ENCODE measurements at regions not wholly inside any gene's neighbourhood (a gene's known extent, or its start where the extent isn't known, plus 50 kb on each side); places are given as distances from the start of the nearest gene placed in this dataset.
"Not testable (repeated sequence)": the region's sequence is repeated elsewhere in the genome, so short reads cannot be mapped to it uniquely, and the experiment has no call there.

DNA sequence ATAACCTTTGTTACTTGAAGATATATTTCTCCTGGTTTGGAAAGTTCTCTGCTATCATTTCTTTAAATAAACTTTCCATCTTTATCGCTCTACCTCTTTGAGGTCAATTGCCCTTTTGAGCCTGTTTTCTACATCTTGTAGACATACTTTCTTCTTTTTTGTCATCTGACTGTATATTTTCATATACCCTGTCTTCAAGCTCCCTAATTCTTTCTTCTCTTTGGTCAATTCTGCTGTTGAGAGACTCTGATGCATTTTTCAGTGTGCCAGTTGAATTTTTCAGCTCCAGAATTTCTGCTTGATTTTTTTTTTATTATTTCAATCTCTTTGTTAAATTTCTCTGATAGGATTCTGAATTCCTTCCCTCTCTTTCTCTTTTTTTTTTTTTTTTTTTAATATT, 511.2 kb upstream of the GRAMD2B start:
- DNase-seq = no peak

DNA sequence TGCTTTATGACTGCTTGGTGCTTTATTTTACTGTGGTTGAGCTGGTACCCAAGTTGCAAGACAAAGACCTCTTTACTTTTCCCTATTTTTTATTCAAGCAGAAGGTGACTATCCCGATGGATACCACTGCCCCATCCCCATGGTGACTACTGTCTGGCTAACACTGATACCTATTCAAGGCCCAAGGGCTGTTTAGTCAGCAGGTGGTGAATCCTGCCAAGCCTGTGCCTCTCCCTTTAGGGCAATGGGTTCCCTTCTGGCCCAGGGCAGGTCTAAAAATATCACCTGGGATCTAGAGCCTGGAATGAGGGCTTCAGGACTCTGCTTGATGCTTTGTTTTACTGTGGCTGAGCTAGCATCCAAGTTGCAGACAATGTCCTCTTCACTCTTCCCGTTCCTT, 510.0 kb upstream of the GRAMD2B start:
- no peak for DNase-seq

DNA sequence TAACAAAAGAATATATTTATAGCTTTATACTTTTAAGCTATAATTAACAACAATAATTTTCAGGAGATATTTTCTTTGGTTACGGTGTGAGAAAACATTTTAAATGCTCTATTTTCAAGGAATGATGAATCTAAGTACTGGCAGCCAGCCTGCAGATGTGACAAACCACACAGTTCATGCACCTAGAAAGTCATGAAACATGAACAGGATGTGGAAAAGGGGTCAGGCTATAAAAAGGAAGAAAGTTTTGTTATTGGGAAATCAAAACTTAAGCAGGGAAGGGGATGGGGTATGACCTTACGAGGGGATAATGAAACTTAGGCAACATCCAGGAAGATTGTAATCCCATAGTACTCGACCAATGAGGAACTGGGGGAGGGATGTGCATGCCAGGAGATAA, 508.7 kb upstream of the GRAMD2B start:
- DNase-seq = no peak

DNA sequence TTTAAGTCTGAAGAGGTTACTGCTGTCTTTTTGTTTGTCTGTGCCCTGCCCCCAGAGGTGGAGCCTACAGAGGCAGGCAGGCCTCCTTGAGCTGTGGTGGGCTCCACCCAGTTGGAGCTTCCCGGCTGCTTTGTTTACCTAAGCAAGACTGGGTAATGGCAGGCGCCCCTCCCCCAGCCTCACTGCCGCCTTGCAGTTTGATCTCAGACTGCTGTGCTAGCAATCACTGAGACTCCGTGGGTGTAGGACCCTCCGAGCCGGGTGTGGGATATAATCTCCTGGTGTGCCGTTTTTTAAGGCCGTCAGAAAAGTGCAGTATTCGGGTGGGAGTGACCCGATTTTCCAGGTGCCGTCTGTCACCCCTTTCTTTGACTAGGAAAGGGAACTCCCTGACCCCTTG, 499.3 kb upstream of the GRAMD2B start:
- not testable (repeated sequence) for DNase-seq

DNA sequence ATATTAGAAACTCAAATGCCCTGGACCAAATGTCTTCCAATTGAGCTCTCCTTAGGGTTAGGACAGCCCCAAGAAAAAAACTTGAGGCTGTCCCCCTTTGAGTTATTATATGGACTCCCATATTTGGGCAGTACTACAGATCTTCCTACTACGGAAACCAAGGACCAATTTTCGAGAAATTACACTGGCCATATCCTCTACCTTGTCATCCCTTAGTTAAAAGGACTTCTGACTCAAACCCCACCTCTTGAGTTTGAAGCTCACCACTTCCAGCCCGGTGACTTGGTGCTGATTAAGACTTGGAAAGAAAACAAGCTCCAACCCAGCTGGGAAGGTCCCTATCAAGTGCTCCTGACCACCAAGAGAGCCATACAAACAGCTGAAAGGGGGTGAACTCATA, 497.0 kb upstream of the GRAMD2B start:
- DNase-seq = no peak

DNA sequence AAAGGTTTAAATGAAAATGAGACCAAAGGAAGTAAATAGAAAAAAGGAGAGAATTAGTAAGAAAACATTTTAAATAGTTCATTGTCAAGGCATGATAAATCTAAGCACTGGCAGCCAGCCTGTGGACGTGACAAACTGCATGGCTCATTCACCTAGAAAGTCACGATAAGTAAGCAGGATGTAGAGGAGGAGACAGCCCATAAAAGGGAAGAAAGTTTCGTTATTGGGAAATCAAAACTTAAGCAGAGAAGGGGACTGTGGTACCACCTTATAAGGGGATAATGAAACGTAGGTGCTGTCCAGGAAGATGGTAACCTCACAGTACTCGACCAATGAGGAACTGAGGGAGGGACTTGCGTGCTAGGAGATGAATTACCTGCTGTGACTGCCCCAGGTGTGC, 494.5 kb upstream of the GRAMD2B start:
- DNase-seq = no peak

DNA sequence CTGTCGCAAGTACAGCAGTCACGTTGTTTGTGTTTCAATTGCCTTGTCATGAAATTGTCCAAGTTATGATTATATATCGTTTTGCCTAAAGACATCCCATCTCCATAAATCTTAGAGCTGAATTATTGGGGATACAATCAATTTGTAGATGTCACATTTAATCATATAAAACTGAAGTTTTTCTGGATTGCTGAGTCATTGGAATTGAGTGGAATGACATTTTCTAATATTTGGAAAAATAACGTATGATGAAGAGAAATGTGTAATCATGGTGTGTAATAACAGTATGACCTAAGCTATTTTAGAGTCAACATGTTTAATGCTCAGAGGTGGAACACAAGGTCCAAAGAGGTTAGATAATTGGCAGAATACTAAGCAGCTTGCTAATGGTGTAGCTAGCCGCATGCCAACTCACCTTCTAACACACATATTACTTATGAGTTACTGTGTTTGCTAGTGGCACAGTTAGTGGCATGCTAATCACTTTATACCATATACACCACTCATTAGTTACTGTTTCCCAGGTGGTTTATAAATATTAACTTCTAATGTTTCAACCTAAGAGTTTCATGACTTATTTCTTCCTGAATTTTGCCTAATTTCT, 473.1 kb upstream of the GRAMD2B start:
- DNase-seq = no peak

DNA sequence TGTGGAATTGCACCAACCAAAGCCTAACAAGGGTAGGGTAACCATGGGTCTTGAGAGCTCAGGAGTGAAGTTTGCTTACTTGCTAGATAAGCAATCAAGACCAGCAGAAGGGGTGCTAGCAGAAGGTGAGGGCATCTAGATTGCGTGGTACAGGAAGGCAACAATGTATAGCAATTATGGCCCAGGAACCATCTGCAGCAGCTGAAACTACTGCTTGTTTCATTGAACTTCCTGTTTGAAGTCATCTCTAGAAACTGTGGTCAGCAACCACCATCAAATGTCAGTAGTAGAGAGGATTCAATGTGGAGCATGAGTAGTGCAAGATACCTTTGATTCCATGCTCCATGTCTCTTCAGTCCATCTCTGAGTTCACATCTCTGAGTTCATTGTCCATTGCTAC, 462.1 kb upstream of the GRAMD2B start:
- no peak for DNase-seq

DNA sequence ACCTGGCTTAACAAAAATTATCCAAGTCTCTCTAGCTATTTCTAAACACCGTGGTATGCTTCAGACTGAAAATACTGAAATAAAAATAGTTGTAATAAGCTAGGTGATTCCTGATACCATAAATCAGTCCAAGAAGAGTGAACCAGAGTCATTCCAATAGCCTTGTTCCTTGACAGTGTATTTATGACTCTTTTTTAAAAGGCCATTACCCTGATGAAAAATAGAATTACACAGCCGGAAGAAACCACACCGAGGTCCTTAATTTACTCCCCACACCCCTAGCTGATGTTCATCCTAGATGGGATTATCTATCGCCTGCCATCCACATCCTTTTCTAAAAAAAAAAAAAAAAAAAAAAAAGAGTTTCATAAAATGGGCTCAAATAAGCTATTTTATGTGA, 457.6 kb upstream of the GRAMD2B start:
- DNase-seq = no peak

DNA sequence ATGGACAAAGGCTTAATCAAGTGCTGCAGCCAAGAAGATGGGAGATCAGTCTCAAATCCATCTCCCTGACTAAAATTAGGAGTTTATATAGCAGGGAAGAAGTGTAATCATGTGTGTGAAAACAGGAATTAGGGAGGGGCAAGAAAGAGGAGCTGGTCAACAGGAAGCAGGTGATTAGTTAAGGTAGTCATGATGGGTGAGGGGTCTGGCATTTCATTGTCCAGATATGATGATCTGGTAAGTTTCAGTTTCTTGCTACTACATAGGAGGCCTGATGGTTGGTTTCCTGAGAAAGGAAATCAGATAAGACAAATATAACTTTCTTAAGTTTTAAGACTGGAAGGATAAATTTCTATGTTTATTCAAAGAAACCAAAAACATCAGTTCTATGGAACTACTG, 455.6 kb upstream of the GRAMD2B start:
- no peak for DNase-seq

DNA sequence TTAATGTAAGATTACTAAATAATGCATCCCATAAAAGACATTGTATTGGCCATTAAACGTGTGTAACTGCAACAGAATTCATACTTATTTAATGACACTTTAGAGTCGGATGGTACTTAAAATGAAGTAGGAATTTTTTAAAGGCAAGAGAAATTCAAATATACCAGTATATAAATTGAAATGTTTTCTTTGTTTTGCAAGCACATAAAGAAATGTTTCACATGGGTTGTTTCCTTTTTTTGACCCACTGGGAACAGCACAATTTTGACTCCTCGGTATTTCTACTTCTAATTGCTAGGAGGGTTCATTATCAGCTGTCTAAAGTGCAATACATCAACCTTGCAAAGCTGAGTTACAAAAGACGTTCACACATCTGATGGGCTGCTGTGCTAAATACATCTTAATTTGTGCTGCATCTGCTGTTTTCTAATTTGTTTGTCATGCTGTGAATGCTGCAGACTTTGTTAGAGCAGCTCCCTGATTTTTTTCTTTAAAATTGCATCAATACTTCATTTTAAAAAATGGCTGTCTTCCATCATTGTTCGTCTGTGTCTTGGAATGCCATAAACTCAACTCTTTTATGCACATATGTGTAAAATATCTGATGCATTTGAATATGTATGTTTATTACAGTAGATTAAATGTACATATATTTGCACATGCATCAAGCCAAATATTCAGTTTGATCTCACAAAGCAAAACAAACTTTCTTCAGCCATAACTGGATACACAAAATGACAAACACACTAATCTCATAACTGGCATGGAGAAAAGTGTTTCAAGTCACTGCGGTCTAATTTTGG, 454.0 kb upstream of the GRAMD2B start:
- DNase-seq = no peak

DNA sequence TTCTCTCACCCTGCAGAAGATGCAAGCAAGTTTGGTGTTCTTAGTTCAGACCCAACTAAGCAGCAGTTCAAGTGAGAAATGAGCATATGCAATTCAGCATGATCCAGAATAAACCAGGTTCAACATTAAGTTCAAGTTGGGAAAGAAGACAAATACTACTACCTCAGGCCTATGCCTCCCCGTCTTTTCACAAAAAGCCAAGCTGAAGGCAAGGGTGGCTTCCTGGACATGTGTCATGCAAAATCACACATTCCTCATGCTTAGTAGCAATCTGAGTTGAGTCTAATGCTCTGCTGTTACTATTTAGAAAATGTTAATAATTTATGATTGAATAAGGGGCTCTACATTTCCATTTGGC, 453.4 kb upstream of the GRAMD2B start:
- DNase-seq = no peak

DNA sequence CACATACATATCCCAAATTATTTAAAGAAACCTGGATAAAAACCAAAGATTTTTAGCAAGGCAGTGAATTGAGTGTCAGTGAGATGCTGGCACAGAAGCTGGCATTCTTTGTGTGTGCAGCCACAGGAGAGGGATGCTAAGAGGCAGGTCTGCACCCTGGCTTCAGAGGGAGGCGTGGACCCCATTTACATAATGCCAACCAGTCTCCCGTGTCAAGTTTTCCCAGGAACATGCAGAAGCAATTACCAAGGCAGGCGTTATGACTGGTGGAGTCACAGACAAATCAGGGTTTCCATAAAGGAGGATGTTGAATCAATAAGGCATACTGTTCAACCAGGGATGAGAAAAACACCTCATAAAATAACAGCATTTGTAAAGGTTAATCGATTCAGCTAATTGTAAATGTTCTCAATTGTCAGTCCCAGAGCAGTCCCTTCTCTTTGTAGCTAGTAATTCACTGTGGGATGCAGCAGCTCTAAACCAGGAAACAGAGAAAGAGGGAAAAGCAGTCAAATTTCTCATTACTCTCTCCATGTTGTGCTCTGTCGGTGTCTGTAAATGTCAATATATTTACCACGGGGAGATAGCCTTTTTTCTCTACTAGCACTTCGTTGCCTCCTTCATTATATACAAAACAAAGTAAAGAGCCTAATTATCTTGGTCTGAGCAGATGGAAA, 452.4 kb upstream of the GRAMD2B start:
- DNase-seq = no peak

DNA sequence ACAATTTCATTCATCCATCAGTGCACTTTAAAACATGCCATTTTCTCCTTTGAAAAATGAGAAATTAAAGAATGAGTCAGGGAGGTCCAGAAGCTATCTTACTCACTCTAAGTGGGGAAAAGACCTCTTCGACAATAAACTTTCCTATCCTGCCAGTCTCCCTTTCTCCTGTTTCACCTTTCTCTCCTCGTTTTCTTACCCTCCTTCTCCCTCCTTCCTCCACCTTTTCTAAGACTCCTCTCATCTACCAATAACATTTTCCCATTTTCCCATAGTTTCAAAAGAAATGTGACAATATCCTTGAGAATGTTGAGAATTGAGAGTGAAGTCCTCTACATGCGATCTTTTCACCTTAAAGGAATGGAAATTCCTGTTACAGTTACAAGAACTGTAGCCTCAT, 450.5 kb upstream of the GRAMD2B start:
- DNase-seq = no peak

DNA sequence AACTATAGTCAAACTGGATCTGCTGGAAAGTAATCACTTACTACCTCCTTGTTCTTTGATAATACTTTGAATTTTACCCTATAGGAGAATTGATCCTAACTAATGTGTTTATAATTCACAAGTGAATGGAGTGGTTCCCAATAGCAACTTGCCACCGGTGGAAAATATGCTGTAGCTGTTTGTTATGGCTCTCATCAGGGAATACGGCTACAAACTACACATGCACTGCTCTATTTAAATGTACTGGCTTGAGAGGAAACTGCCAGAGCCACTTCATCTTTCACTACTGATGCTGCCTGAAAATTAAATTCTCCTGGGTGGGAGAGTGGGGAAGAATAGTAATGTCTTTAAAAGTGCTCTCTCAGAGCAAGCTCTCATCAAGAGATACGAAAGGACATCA, 448.5 kb upstream of the GRAMD2B start:
- no peak for DNase-seq

DNA sequence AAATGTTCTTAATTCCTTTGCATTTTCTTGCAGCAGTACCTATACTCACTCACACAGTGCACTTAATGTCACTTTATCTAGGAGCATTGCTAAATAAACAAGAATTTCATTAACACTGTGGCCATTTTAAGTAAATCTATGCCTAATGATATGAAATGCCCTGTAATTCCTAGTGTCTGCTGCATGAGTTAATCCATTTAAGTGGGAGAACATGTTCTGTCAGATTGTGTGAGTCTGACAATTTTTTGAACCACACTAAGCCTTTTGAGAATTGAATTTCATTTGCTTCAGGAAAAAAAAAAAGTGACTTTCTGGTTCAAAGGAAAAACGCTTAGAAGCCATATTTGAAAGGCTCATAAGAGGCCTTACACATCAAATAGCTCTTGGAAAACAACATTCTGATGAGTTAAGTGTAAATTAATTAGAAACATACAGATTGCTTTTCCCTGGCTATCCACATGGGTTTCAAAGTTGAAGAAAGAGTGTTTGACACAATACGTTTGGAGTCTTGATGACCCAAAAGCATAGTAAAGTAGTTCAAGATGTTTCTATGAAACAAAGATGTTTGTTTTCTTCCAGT, 446.7 kb upstream of the GRAMD2B start:
- no peak for DNase-seq

DNA sequence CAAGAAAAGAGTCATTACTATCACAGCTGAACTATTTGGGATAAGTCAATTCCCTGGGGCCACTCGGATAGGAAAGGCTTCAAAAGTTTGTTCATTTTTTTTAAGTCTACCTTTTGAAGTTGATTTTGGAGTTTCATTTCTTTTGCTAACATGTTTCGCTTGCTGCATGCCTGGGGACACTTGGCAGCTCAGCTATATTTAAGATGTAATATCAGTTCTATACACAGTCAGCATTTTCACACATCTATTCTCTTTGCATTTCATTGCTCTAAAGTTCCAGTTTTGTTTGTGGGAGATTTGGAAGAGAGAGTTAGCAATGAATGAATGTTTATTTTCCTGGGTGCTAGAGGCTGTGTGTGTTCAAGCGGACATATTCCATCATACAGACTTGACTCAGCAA, 445.2 kb upstream of the GRAMD2B start:
- DNase-seq = no peak

DNA sequence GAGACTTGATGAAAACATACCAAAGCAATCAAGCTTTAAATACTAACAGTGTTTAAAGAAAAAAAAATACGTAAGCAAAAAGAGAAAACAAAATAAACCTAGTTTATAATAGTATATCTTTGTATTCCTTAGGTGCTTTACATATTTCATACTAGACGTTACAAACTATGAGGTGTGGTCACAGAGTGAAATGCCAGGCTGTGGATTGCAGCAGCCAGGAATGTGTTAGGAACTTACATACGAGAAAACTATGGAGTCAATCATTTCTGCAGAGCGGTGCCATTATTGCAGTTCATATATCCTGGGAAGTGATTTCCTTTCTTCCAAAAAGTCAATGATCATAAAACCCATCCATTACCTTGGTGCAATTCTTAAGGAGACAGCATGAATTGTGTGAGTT, 443.6 kb upstream of the GRAMD2B start:
- no peak for DNase-seq

DNA sequence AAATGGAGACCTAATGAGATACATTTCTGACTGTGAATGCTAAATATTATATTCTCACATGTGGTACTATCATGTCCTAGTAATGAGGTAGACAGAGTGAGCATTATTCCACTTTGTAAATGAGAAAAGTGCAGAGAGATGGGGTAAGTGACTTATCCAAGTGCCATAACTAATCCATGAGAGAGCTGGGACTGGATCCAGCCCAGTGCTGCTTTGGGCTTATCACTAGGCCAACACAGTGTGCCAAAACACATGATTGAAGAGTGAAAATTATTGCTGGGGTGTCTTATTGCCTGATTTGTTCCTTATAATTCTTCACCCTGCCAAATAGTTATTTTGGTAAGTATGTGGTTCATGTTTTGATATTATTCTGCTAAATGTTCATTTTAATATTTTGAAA, 442.2 kb upstream of the GRAMD2B start:
- DNase-seq = no peak

DNA sequence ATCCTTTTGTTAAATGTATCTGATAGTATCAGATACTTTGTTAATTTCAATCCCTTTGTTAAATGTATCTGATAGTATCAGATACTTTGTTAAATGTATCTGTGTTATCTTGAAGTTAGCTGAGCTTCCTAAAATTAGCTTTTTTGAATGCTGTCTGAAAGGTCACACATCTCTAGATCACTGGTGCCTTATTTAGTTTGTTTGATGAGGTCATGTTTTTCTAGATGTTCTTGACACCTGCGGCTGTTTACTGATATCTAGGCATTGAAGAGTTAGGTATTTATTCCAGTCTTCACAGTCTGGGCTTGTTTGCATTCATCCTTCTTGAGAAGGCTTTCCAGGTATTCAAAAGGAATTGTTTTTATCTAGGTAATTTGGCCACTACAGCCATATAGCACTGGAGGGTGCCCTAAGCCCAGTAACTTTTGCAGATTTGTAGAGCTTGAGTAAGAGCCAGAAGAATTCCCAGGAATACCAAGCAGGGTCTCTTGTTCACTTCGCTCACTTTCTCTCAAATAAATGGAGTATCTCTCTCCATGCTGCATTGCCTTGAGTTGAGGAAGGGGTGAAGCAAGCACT, 435.4 kb upstream of the GRAMD2B start:
- no peak for DNase-seq

DNA sequence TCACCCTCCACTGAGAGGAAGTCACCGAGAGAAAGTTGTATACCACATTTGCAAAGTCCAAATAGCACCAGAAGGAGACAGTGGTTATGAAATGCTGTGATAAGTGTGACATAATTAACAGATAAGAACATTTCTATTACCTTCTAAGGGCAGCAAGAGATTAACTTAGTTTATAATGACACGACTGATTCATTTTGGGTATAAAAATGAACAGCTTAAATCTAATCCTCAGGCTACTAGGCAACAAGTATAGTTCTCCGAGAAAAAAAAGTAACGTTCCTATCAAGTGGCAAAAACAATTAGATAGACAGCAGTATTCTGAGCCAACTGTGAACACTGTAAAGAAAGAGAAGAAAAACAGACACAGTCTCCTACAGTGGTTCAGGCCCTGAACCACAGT, 431.2 kb upstream of the GRAMD2B start:
- DNase-seq = no peak

DNA sequence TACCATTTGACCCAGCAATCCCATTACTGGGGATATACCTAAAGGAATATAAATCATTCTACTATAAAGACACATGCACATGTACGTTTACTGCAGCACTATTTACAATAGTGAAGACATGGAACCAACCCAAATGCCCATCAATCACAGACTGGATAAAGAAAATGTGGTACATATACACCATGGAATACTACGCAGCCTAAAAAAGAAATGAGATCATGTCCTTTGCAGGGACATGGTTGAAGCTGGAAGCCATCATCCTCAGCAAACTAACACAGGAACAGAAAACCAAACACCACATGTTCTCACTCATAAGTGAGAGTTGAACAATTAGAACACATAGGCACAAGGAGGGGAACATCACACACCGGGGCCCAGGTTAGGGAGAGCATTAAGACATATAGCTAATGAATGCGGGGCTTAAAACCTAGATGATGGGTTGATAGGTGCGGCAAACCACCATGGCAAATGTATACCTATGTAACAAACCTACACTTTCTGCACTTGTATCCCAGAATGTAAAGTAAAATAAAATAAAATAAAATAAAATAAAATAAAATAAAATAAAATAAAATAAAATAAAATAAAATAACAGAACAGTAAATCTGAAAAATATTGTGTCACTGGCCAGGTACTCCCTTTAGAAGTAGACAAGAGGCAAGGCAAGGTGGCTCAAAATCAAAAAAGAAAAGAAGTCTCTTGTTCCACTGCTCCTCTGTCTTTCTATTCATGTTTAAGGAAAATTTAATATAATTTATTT, 423.8 kb upstream of the GRAMD2B start:
- DNase-seq = not testable (repeated sequence)

DNA sequence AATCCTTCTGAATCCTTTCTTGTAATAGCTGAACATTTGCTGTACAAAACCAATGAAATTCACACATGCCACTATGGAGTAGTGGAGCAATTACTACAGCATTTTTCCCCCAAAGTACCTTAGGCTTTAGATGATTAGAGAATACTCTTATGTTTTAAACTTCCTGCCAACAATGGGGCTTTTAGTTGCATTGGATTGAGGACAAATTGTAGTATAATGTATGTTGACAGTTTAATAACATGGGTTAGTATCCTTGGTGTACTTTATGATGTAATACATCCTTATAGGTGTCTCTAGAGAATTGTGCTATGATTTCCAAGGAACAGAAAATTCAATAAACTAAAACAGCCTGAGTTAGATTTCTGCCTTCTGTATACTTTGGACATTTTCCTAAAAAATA, 422.7 kb upstream of the GRAMD2B start:
- no peak for DNase-seq

All from activated CD4-positive, alpha-beta T cell treated with anti-CD3 and anti-CD28 coated beads, Interleukin-2, amount 50 U/mL, for 48 hours (primary cell).